ENCODE measurements at regions not wholly inside any gene's neighbourhood (a gene's known extent, or its start where the extent isn't known, plus 50 kb on each side); places are given as distances from the start of the nearest gene placed in this dataset.

DNA sequence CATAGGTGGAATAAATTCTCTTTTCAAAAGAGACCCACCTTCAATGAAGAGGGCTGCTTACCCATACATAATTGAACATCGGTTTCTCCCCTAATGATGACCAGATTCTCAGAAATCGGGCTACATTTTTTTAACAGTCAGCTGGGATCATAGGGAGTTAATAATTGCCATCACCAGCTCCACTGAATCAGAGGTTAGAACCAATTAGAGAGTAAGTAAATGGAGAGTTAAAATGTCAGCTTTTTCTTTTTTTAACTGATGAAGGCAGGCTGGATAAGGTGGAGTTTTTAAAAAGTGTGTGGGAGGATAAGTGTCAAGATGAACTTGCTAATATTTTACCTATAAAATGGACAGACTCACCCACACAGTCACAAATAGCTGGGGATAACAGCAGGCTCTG lies 584.5 kb upstream of the NR3C2 start:
- no peak for DNase-seq (ENCODE audit: low read depth, low spot score)
- Histone ChIP-seq H3K9me3 (ENCODE audit: insufficient read depth, low read length) (no peaks in the 10 kb centered on the region), H3K36me3 (ENCODE audit: insufficient read depth, insufficient read length, low read length) (no peaks in the 10 kb centered on the region), H3K27me3 (ENCODE audit: insufficient read depth, insufficient read length) (no peaks in the 10 kb centered on the region), H3K4me3 (ENCODE audit: insufficient read length, low read depth) (no peak overlapping the region), H3K9ac (ENCODE audit: insufficient read length, low read depth) (no peak overlapping the region), H3K4me1 (ENCODE audit: insufficient read depth, insufficient read length) (no peaks in the 10 kb centered on the region)
- TF ChIP-seq YY1 (IDR thresholded peaks at IDR 0.05; ENCODE audit: insufficient read depth, insufficient read length) (no peak), SUZ12 (IDR thresholded peaks at IDR 0.05; ENCODE audit: extremely low read depth, insufficient read depth, insufficient read length) (no peak), ZNF274 (IDR thresholded peaks at IDR 0.05; ENCODE audit: low read depth, low read length) (no peak)

DNA sequence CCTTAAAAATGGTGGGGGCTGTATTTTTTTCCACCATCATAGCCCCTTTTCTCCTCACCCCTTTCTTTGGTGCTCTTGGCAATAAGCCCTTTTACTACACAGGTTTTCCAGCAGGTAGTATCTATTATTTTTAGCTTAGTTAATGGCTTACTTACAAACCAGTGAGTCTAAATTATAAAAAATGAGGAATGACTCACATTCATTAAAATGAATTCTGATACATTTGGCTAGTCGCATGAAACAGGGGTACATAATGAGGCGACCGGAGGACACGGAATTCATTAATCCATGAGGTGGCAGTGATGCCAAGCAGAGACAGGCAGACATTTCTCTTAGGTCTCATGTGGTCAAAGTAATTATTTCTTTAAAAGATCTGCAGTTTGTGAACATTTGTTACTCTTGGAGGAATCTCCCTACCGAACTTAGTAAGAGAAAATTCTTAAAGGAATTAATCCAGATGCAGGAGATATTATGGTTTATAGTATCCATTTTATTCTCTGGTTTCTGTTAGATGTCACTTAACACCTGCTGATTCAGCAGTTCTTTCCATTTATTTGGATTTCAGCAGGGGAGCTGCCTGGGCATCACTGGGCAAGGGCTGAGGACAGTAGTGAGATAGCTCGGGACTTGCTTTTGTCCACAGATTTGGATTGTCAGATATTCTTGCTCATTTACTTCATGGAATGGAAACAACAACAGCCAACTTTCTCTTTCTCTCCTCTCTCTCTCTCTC lies 575.0 kb upstream of the NR3C2 start:
- DNase-seq (ENCODE audit: low read depth, low spot score), result no peak
- no peaks in the 10 kb centered on the region for H3K4me1 ChIP-seq (ENCODE audit: insufficient read depth, insufficient read length)
- no peak overlapping the region for H3K4me3 ChIP-seq (ENCODE audit: insufficient read length, low read depth)
- no peaks in the 10 kb centered on the region for H3K36me3 ChIP-seq (ENCODE audit: insufficient read depth, insufficient read length, low read length)
- no peaks in the 10 kb centered on the region for H3K9me3 ChIP-seq (ENCODE audit: insufficient read depth, low read length)
- TF ChIP-seq YY1 (IDR thresholded peaks at IDR 0.05; ENCODE audit: insufficient read depth, insufficient read length) (no peak), ZNF274 (IDR thresholded peaks at IDR 0.05; ENCODE audit: low read depth, low read length) (no peak), SUZ12 (IDR thresholded peaks at IDR 0.05; ENCODE audit: extremely low read depth, insufficient read depth, insufficient read length) (no peak)
- H3K9ac ChIP-seq (ENCODE audit: insufficient read length, low read depth), result no peak overlapping the region
- H3K27me3 ChIP-seq (ENCODE audit: insufficient read depth, insufficient read length), result no peaks in the 10 kb centered on the region

DNA sequence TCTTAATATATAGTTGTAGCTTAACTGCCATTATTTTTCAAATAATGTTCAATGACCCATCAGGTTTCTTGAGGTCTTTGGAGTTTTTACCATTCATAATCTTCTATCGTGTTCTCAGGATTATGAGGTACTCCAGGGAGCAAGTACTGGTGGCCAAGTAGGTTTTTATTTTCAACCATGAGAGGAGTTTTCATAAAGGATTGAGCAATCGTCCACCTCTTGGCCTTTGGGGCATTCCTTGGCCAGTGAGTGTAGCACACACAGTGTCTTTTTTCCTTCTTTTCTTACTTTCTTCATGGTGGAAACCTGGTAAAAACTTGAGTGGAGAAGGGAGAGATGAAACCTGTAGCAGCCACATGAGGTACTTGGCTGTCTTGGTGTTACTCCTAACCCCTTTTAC lies 567.0 kb upstream of the NR3C2 start:
- H3K9me3 ChIP-seq (ENCODE audit: insufficient read depth, low read length), result no peaks in the 10 kb centered on the region
- no peaks in the 10 kb centered on the region for H3K36me3 ChIP-seq (ENCODE audit: insufficient read depth, insufficient read length, low read length)
- H3K4me1 ChIP-seq (ENCODE audit: insufficient read depth, insufficient read length), result no peaks in the 10 kb centered on the region
- H3K9ac ChIP-seq (ENCODE audit: insufficient read length, low read depth), result no peak overlapping the region
- no peak for DNase-seq (ENCODE audit: low read depth, low spot score)
- no peak for TF ChIP-seq ZNF274 (IDR thresholded peaks at IDR 0.05; ENCODE audit: low read depth, low read length)
- no peak for TF ChIP-seq YY1 (IDR thresholded peaks at IDR 0.05; ENCODE audit: insufficient read depth, insufficient read length)
- no peak for TF ChIP-seq SUZ12 (IDR thresholded peaks at IDR 0.05; ENCODE audit: extremely low read depth, insufficient read depth, insufficient read length)
- H3K27me3 ChIP-seq (ENCODE audit: insufficient read depth, insufficient read length), result no peaks in the 10 kb centered on the region
- no peak overlapping the region for H3K4me3 ChIP-seq (ENCODE audit: insufficient read length, low read depth)

DNA sequence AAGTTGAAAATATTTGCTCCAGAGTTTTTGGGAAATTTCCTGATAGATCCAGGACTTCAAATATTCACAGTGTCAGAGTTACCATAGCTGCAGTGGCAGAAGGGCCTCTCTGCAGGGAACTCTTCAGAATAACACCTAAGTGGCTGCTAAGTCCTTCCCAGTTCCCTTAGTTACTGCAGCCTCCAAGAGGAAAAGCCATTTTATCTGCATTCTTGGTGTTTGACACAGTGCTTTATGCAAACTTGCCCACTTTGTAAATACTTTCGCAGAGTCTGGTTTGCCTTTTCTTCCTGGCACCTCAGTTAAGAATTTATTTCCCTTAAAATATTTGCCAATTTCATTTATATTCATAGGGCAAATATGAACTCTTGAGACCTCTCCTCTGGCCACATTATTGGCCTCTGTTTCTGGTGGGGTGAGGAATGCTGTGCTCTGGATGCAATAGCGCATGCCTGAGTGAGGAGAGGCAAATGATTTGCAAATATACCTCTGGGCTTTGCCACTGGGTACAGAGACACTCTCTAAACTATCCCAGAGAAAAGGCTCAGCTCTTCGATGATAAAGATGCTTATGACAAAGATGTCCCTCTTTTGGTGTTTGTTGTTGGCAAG lies 566.3 kb upstream of the NR3C2 start:
- Histone ChIP-seq H3K9ac (ENCODE audit: insufficient read length, low read depth) (no peak overlapping the region), H3K36me3 (ENCODE audit: insufficient read depth, insufficient read length, low read length) (no peaks in the 10 kb centered on the region), H3K9me3 (ENCODE audit: insufficient read depth, low read length) (no peaks in the 10 kb centered on the region), H3K27me3 (ENCODE audit: insufficient read depth, insufficient read length) (no peaks in the 10 kb centered on the region), H3K4me3 (ENCODE audit: insufficient read length, low read depth) (no peak overlapping the region), H3K4me1 (ENCODE audit: insufficient read depth, insufficient read length) (no peaks in the 10 kb centered on the region)
- no peak for DNase-seq (ENCODE audit: low read depth, low spot score)
- TF ChIP-seq YY1 (IDR thresholded peaks at IDR 0.05; ENCODE audit: insufficient read depth, insufficient read length) (no peak), SUZ12 (IDR thresholded peaks at IDR 0.05; ENCODE audit: extremely low read depth, insufficient read depth, insufficient read length) (no peak), ZNF274 (IDR thresholded peaks at IDR 0.05; ENCODE audit: low read depth, low read length) (no peak)

DNA sequence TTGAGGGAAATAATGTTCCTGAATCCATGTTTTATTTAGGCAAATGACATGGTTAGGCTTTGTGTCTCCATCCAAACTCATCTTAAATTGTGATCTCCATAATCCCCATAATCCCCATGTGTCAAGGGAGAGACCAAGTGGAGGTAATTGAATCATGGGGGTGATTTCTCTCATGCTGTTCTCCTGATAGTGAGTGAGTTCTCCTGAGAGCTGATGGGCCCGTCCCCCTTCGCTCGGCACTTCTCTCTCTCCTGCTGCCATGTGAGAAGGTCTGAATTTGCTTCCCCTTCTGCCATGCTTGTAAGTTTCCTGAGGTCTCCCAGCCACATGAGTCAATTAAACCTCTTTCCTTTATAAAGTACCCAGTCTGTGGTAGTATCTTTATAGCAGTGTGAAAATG lies 563.0 kb upstream of the NR3C2 start:
- Histone ChIP-seq H3K9ac (ENCODE audit: insufficient read length, low read depth) (no peak overlapping the region), H3K4me1 (ENCODE audit: insufficient read depth, insufficient read length) (no peaks in the 10 kb centered on the region), H3K36me3 (ENCODE audit: insufficient read depth, insufficient read length, low read length) (no peaks in the 10 kb centered on the region), H3K27me3 (ENCODE audit: insufficient read depth, insufficient read length) (no peaks in the 10 kb centered on the region), H3K4me3 (ENCODE audit: insufficient read length, low read depth) (no peak overlapping the region), H3K9me3 (ENCODE audit: insufficient read depth, low read length) (no peaks in the 10 kb centered on the region)
- TF ChIP-seq ZNF274 (IDR thresholded peaks at IDR 0.05; ENCODE audit: low read depth, low read length) (no peak), SUZ12 (IDR thresholded peaks at IDR 0.05; ENCODE audit: extremely low read depth, insufficient read depth, insufficient read length) (no peak), YY1 (IDR thresholded peaks at IDR 0.05; ENCODE audit: insufficient read depth, insufficient read length) (no peak)
- no peak for DNase-seq (ENCODE audit: low read depth, low spot score)

DNA sequence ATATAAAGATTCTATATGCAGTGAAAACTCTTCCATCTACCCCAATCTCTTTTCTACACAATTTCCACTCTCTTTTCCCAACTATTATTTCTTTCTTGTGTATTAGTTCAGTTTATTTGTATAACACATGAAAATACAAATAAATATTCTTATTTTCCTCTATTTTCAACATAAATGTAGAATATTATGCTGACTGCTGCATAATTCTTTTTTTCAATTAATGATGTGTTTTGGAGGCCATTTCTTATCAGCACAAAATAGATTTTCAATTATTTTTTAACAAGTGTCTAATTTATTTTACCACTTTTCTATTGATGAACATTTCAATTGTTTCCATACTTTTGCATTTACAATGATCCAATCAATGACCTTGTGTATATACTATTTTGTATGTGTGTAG lies 557.7 kb upstream of the NR3C2 start:
- Histone ChIP-seq H3K9me3 (ENCODE audit: insufficient read depth, low read length) (no peaks in the 10 kb centered on the region), H3K9ac (ENCODE audit: insufficient read length, low read depth) (no peak overlapping the region), H3K27me3 (ENCODE audit: insufficient read depth, insufficient read length) (no peaks in the 10 kb centered on the region), H3K36me3 (ENCODE audit: insufficient read depth, insufficient read length, low read length) (no peaks in the 10 kb centered on the region), H3K4me3 (ENCODE audit: insufficient read length, low read depth) (no peak overlapping the region), H3K4me1 (ENCODE audit: insufficient read depth, insufficient read length) (no peaks in the 10 kb centered on the region)
- DNase-seq (ENCODE audit: low read depth, low spot score), result no peak
- no peak for TF ChIP-seq ZNF274 (IDR thresholded peaks at IDR 0.05; ENCODE audit: low read depth, low read length)
- TF ChIP-seq SUZ12 (IDR thresholded peaks at IDR 0.05; ENCODE audit: extremely low read depth, insufficient read depth, insufficient read length), result no peak
- TF ChIP-seq YY1 (IDR thresholded peaks at IDR 0.05; ENCODE audit: insufficient read depth, insufficient read length), result no peak

DNA sequence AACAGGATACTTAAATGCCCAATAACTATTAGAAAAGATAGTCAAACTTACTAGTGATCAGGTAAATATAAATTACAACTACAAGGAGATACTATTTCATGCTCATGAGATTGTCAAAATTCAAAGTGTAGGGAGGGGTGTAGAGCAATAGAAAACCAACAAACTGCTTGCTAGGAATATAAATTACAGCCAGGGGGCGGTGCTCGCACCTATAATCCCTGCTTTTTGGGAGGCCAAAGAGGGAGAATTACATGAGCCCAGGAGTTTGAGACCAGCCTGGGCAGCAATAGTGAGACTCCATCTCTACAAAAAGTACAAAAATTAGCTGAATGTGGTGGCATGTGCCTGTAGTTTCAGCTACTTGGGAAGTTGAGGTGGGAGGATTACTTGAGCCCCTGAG lies 556.5 kb upstream of the NR3C2 start:
- no peak for DNase-seq (ENCODE audit: low read depth, low spot score)
- Histone ChIP-seq H3K4me1 (ENCODE audit: insufficient read depth, insufficient read length) (no peaks in the 10 kb centered on the region), H3K4me3 (ENCODE audit: insufficient read length, low read depth) (no peak overlapping the region), H3K9ac (ENCODE audit: insufficient read length, low read depth) (no peak overlapping the region), H3K27me3 (ENCODE audit: insufficient read depth, insufficient read length) (no peaks in the 10 kb centered on the region), H3K9me3 (ENCODE audit: insufficient read depth, low read length) (no peaks in the 10 kb centered on the region), H3K36me3 (ENCODE audit: insufficient read depth, insufficient read length, low read length) (no peaks in the 10 kb centered on the region)
- no peak for TF ChIP-seq ZNF274 (IDR thresholded peaks at IDR 0.05; ENCODE audit: low read depth, low read length)
- TF ChIP-seq SUZ12 (IDR thresholded peaks at IDR 0.05; ENCODE audit: extremely low read depth, insufficient read depth, insufficient read length), result no peak
- no peak for TF ChIP-seq YY1 (IDR thresholded peaks at IDR 0.05; ENCODE audit: insufficient read depth, insufficient read length)

All from NT2/D1 (cell line).